Gastroesophageal sphincter (tissue), 3 donors: ENCODE measurements at regions not wholly inside any gene's neighbourhood (a gene's known extent, or its start where the extent isn't known, plus 50 kb on each side); places are given as distances from the start of the nearest gene placed in this dataset.

ENCODE experiments used
- CTCF ChIP-seq, 4 experiments: fragments of 200-600 bp in 2 of 4; fragments of 450-650 bp in 2 of 4; sonication (generic) in 1 of 4; IDR thresholded peaks; one replicate each; pipeline ENCODE4 v1.5.1; 2017 to 2019; ENCODE audit warnings: antibody characterized with exemption in 4 of 4, mild to moderate bottlenecking in 2 of 4, moderate library complexity in 2 of 4
- POLR2A ChIP-seq, 2 donors: fragments of 450-650 bp; IDR thresholded peaks; one replicate each; pipeline ENCODE4 v1.6.1; 2017; ENCODE audit warnings: antibody characterized with exemption in 2 of 2, mild to moderate bottlenecking in 2 of 2, moderate library complexity in 1 of 2
- POLR2AphosphoS5 ChIP-seq: sonication (generic); formaldehyde crosslinking; IDR thresholded peaks from one replicate; pipeline ENCODE4 v1.6.1; 2017; ENCODE audit warnings: antibody characterized with exemption

DNA sequence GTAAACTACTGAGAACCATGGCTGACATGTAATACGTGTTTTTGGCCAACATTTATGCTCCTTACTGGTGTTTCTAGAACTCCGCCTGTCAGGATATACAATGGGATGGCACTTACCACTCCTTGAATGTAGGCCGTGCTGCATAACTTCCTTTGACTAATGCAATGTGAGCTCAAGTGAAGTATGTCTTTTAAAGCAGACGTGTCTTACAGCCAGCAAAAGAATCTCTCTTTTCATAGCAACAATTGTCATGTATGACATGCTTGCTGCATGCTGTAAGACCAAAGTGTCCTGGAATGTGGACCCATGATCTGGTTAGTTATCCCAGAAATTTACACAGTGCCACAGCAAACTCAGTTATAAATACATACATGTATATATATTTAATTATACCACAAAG, 1202.7 kb upstream of the PIK3C3 start:
- TF ChIP-seq POLR2A (IDR thresholded peaks at IDR 0.05) (no peak), CTCF (IDR thresholded peaks at IDR 0.05) (no peak), POLR2AphosphoS5 (no peak)
